H1 (cell line): ENCODE measurements at regions not wholly inside any gene's neighbourhood (a gene's known extent, or its start where the extent isn't known, plus 50 kb on each side); places are given as distances from the start of the nearest gene placed in this dataset.

Experiments used
- CTCF ChIA-PET: fragments of 300-600 bp; sonication (Branson Sonifier 250); formaldehyde crosslinking; loops from one replicate; lab custom pipeline; 2021; ENCODE audit not compliant: partially characterized antibody; lab: Charles Lee
- POLR2A ChIA-PET: fragments of 300-600 bp; sonication (Branson Sonifier 250); formaldehyde crosslinking; loops from one replicate; lab custom pipeline; 2021; ENCODE audit warnings: inconsistent platforms; ENCODE audit not compliant: partially characterized antibody; lab: Charles Lee
- DNase-seq, 2 experiments: peaks; one replicate each; pipeline versions ENCODE4 v3.0.0 to v3.0.0-alpha.2; 2010 to 2022; ENCODE audit warnings: low spot score in 2 of 2, low read depth in 1 of 2, mixed read lengths in 1 of 2
- FAIRE-seq: peaks from 2 replicates; lab custom pipeline; 2011; peaks lifted over from hg19 to GRCh38; lab: Jason Lieb, UNC
- H2AFZ ChIP-seq: 2 replicates; pipeline ENCODE4 v1.8.1; 2012; ENCODE audit warnings: low read length, inconsistent platforms
- H2AK5ac ChIP-seq: 2 replicates; pipeline ENCODE4 v1.6.1; 2013; ENCODE audit warnings: low read depth, low read length
- H2BK120ac ChIP-seq: replicated peaks from 2 replicates; pipeline ENCODE3; 2013; ENCODE audit warnings: low read depth, low read length, inconsistent platforms
- H2BK12ac ChIP-seq: 2 replicates; pipeline ENCODE4 v1.6.1; 2013; ENCODE audit warnings: low read depth, low read length
- H2BK15ac ChIP-seq: 2 replicates; pipeline ENCODE4 v1.6.1; 2013; ENCODE audit warnings: low read length
- H2BK20ac ChIP-seq: 2 replicates; pipeline ENCODE4 v1.6.1; 2013; ENCODE audit warnings: low read length
- H2BK5ac ChIP-seq: 2 replicates; pipeline ENCODE4 v1.6.1; 2013; ENCODE audit warnings: low read depth, low read length
- H3K14ac ChIP-seq: 2 replicates; pipeline ENCODE4 v1.6.1; 2013; ENCODE audit warnings: inconsistent platforms; ENCODE audit not compliant: insufficient read length
- H3K18ac ChIP-seq: 2 replicates; pipeline ENCODE4 v1.6.1; 2013; ENCODE audit warnings: low read length; ENCODE audit errors: extremely low read depth
- H3K23ac ChIP-seq: 2 replicates; pipeline ENCODE4 v1.6.1; 2013; ENCODE audit warnings: inconsistent platforms; ENCODE audit not compliant: insufficient read length
- H3K23me2 ChIP-seq: 2 replicates; pipeline ENCODE4 v1.6.1; 2013; ENCODE audit warnings: low read depth, low read length
- H3K27ac ChIP-seq: 2 replicates; pipeline ENCODE4 v1.6.1; 2011; ENCODE audit warnings: low read depth, low read length, inconsistent platforms
- H3K27me3 ChIP-seq, 4 experiments: replicated peaks in 1 of 4; 1 replicate in 1 of 4; 2 replicates in 3 of 4; pipeline versions ENCODE4 v1.6.1 to v1.8.1; 2011 to 2013; ENCODE audit warnings: low read length in 3 of 4, mild to moderate bottlenecking in 3 of 4, inconsistent platforms in 2 of 4, mixed read lengths in 2 of 4, moderate library complexity in 1 of 4; ENCODE audit not compliant: control insufficient read depth in 3 of 4, insufficient read depth in 3 of 4; ENCODE audit errors: extremely low read depth in 1 of 4
- H3K36me3 ChIP-seq, 4 experiments: 2 replicates each; pipeline versions ENCODE4 v1.6.1 to v1.8.1; 2011 to 2013; ENCODE audit warnings: mild to moderate bottlenecking in 4 of 4, low read length in 3 of 4, moderate library complexity in 2 of 4, control low read depth in 1 of 4, inconsistent platforms in 1 of 4; ENCODE audit not compliant: insufficient read depth in 4 of 4, control insufficient read depth in 2 of 4
- H3K4ac ChIP-seq: replicated peaks from 2 replicates; pipeline ENCODE3; 2013; ENCODE audit warnings: low read length, low read depth, mixed read lengths, inconsistent platforms; ENCODE audit not compliant: insufficient read length
- H3K4me1 ChIP-seq, 4 experiments: replicated peaks in 1 of 4; 1 replicate in 1 of 4; 2 replicates in 3 of 4; pipeline versions ENCODE4 v1.6.1 to v1.8.1; 2011 to 2013; ENCODE audit warnings: low read length in 3 of 4, inconsistent platforms in 2 of 4, mixed read lengths in 1 of 4; ENCODE audit not compliant: insufficient read depth in 4 of 4, control insufficient read depth in 3 of 4
- H3K4me2 ChIP-seq, 2 experiments: 2 replicates each; pipeline versions ENCODE4 v1.6.1 to v1.8.1; 2011 to 2013; ENCODE audit warnings: low read depth in 2 of 2, low read length in 2 of 2, control low read depth in 1 of 2, inconsistent platforms in 1 of 2, mild to moderate bottlenecking in 1 of 2; ENCODE audit not compliant: insufficient read depth in 1 of 2
- H3K4me3 ChIP-seq, 4 experiments: fragments of 200-600, 300-600 bp in 1 of 4; sonication (generic), shearing (Covaris generic), sonication (Bioruptor Twin) in 1 of 4; 2 replicates each; pipeline versions ENCODE4 v1.5.1 to v1.8.1; 2011 to 2016; ENCODE audit warnings: low read length in 4 of 4, low read depth in 3 of 4, control low read depth in 2 of 4, inconsistent platforms in 2 of 4, mild to moderate bottlenecking in 2 of 4, mixed read lengths in 1 of 4, moderate library complexity in 1 of 4; ENCODE audit not compliant: insufficient read depth in 2 of 4; ENCODE audit errors: extremely low read depth in 1 of 4
- H3K56ac ChIP-seq: replicated peaks from 2 replicates; pipeline ENCODE3; 2013; ENCODE audit warnings: low read depth, mild to moderate bottlenecking, mixed read lengths, low read length, inconsistent platforms; ENCODE audit not compliant: insufficient read length
- H3K79me1 ChIP-seq: 2 replicates; pipeline ENCODE4 v1.6.1; 2013; ENCODE audit warnings: low read depth, low read length, control low read depth
- H3K79me2 ChIP-seq, 2 experiments: 2 replicates each; pipeline versions ENCODE4 v1.6.1 to v1.8.1; 2012 to 2013; ENCODE audit warnings: low read length in 2 of 2, mild to moderate bottlenecking in 2 of 2, inconsistent platforms in 1 of 2; ENCODE audit not compliant: insufficient read depth in 2 of 2, control insufficient read depth in 1 of 2
- H3K9ac ChIP-seq, 4 experiments: replicated peaks in 1 of 4; 1 replicate in 1 of 4; 2 replicates in 3 of 4; pipeline versions ENCODE4 v1.6.1 to v1.8.1; 2011 to 2013; ENCODE audit warnings: low read depth in 3 of 4, low read length in 3 of 4, control low read depth in 2 of 4, mild to moderate bottlenecking in 2 of 4, moderate library complexity in 2 of 4, inconsistent platforms in 1 of 4; ENCODE audit errors: extremely low read depth in 1 of 4
- H3K9me3 ChIP-seq, 2 experiments: 2 replicates each; pipeline versions ENCODE4 v1.6.1 to v1.8.1; 2012 to 2013; ENCODE audit warnings: mild to moderate bottlenecking in 2 of 2, moderate library complexity in 2 of 2, control low read depth in 1 of 2, inconsistent platforms in 1 of 2, low read depth in 1 of 2, low read length in 1 of 2, mixed read lengths in 1 of 2; ENCODE audit not compliant: insufficient read depth in 2 of 2
- H4K20me1 ChIP-seq, 2 experiments: replicated peaks in 1 of 2; 2 replicates each; pipeline versions ENCODE3 to v1.8.1; 2011 to 2013; ENCODE audit warnings: inconsistent platforms in 2 of 2, low read length in 2 of 2, mild to moderate bottlenecking in 1 of 2; ENCODE audit not compliant: insufficient read depth in 2 of 2, control insufficient read depth in 1 of 2
- H4K5ac ChIP-seq: 2 replicates; pipeline ENCODE4 v1.6.1; 2013; ENCODE audit warnings: low read length, low read depth, mixed read lengths, inconsistent platforms; ENCODE audit not compliant: insufficient read length
- H4K8ac ChIP-seq: 2 replicates; pipeline ENCODE4 v1.8.0; 2013; ENCODE audit warnings: mild to moderate bottlenecking, moderate library complexity, low read length, inconsistent platforms; ENCODE audit not compliant: insufficient read depth; ENCODE audit errors: extremely low read depth
- H4K91ac ChIP-seq: replicated peaks from 2 replicates; pipeline ENCODE3; 2013; ENCODE audit warnings: low read length, mixed read lengths, inconsistent platforms; ENCODE audit not compliant: insufficient read length
- ATF2 ChIP-seq: IDR thresholded peaks from 2 replicates; pipeline ENCODE4 v1.6.1; 2012; ENCODE audit warnings: low read length, inconsistent platforms
- ATF3 ChIP-seq: IDR thresholded peaks from 2 replicates; pipeline ENCODE4 v1.6.1; 2011; ENCODE audit warnings: low read depth, mild to moderate bottlenecking, low read length; ENCODE audit not compliant: insufficient read depth
- BACH1 ChIP-seq: IDR thresholded peaks from 2 replicates; pipeline ENCODE4 v1.6.1; 2012; ENCODE audit warnings: low read length, improper control_type of control experiment
- CBX8 ChIP-seq: fragments of 300-800, 300-1000 bp; sonication (generic); IDR thresholded peaks from 2 replicates; pipeline ENCODE4 v1.7.1; 2016; ENCODE audit warnings: low read depth, low read length, borderline replicate concordance
- EGR1 ChIP-seq: IDR thresholded peaks from 2 replicates; pipeline ENCODE4 v1.6.1; 2011; ENCODE audit warnings: low read depth, low read length, borderline replicate concordance
- EP300 ChIP-seq, 2 experiments: IDR thresholded peaks; 1 replicate in 1 of 2; 2 replicates in 1 of 2; pipeline ENCODE4 v1.6.1; 2011 to 2012; ENCODE audit warnings: low read depth in 2 of 2, low read length in 2 of 2, mild to moderate bottlenecking in 2 of 2, borderline replicate concordance in 1 of 2, inconsistent platforms in 1 of 2, moderate library complexity in 1 of 2
- HDAC6 ChIP-seq: IDR thresholded peaks from one replicate; pipeline ENCODE4 v1.7.1; 2012; ENCODE audit warnings: low read depth, mild to moderate bottlenecking, inconsistent platforms, low read length, moderate library complexity
- POLR2A ChIP-seq, 2 experiments: IDR thresholded peaks; 1 replicate in 1 of 2; 2 replicates in 1 of 2; pipeline ENCODE4 v1.6.1; 2011; ENCODE audit warnings: low read depth in 2 of 2, low read length in 2 of 2, mild to moderate bottlenecking in 2 of 2; ENCODE audit errors: control extremely low read depth in 1 of 2
- SAP30 ChIP-seq: fragments of 300-600 bp; sonication (generic); IDR thresholded peaks from 2 replicates; pipeline ENCODE4 v1.7.1; 2012; ENCODE audit warnings: low read length, moderate library complexity, mild to moderate bottlenecking, inconsistent platforms; ENCODE audit not compliant: insufficient read depth, insufficient replicate concordance
- USF2 ChIP-seq: IDR thresholded peaks from 2 replicates; pipeline ENCODE4 v1.6.1; 2011; ENCODE audit warnings: low read length, improper control_type of control experiment
- WGBS, 2 experiments: shearing (Covaris generic) in 1 of 2; methylation state at CpG; one replicate each; pipeline versions ENCODE4 v1.1.6 to v1.1.7; 2013 to 2015; ENCODE audit warnings: low lambda C conversion rate in 2 of 2, mixed read lengths in 2 of 2, inconsistent platforms in 1 of 2, low coverage in 1 of 2, missing lambda C conversion rate in 1 of 2; ENCODE audit not compliant: insufficient replicate concordance in 2 of 2, insufficient coverage in 1 of 2, insufficient read length in 1 of 2; ENCODE audit errors: extremely low coverage in 1 of 2, missing lambda C conversion rate in 1 of 2; 5-methylcytosine and 5-hydroxymethylcytosine counted together

- Histone ChIP-seq H4K91ac (no peak overlapping the region), H3K18ac (no peak overlapping the region), H3K79me1 (no peaks in the 10 kb centered on the region), H3K23me2 (no peaks in the 10 kb centered on the region), H2BK20ac (no peak overlapping the region), H4K8ac (no peak overlapping the region), H3K4me1 (no peaks in the 10 kb centered on the region), H2AK5ac (no peak overlapping the region), H3K23ac (no peak overlapping the region), H3K27me3 (no peaks in the 10 kb centered on the region), H3K4me2 (no peak overlapping the region), H2BK5ac (no peak overlapping the region), H3K79me2 (no peaks in the 10 kb centered on the region), H2AFZ (no peak overlapping the region), H2BK120ac (no peak overlapping the region), H2BK12ac (no peak overlapping the region), H3K36me3 (no peaks in the 10 kb centered on the region), H3K9ac (no peak overlapping the region), H3K4me3 (no peak overlapping the region), H4K5ac (no peak overlapping the region), H3K27ac (no peak overlapping the region), H3K56ac (no peak overlapping the region), H3K14ac (no peak overlapping the region), H3K4ac (no peak overlapping the region), H2BK15ac (no peak overlapping the region), H3K9me3 (no peaks in the 10 kb centered on the region), H4K20me1 (no peaks in the 10 kb centered on the region)
- DNase-seq (no peak), FAIRE-seq (no peak)
- CTCF ChIA-PET = no interaction called here
- 56% methylated on average over 3 of the region's 3 CpGs; no CpG with 5 or more reads in 1 of the 2 experiments for WGBS, 2 experiments
- POLR2A ChIA-PET = interaction anchor here (0.9 kb wide), 1 partner anchor 11 kb away, joined by 3 read pairs; no protein-coding TSS in a partner anchor
- TF ChIP-seq CBX8 (no peak), USF2 (no peak), EP300 (IDR thresholded peaks at IDR 0.05; ENCODE audit: borderline replicate concordance in 1 of 2, low read depth in 2 of 2, low read length in 2 of 2) (no peak), BACH1 (no peak), ATF2 (no peak), POLR2A (IDR thresholded peaks at IDR 0.05; ENCODE audit: control extremely low read depth in 1 of 2, low read depth in 2 of 2, low read length in 2 of 2) (no peak), SAP30 (no peak), HDAC6 (no peak), ATF3 (no peak), EGR1 (no peak)
Observed at GRCh38 chr12:90520002-90520734, 434.8 kb downstream of the CCER1 start.
